ENCODE measurements at regions not wholly inside any gene's neighbourhood (a gene's known extent, or its start where the extent isn't known, plus 50 kb on each side); places are given as distances from the start of the nearest gene placed in this dataset.

- Mint-ChIP-seq H3K9me3 (peaks cover 6% of the 10 kb centered on the region), H3K27ac (no peak overlapping the region), H3K36me3 (peaks cover 9% of the 10 kb centered on the region), H3K4me1 (peaks cover 3% of the 10 kb centered on the region), H3K4me3 (no peak overlapping the region), H3K27me3 (peaks cover 4% of the 10 kb centered on the region)
- no peak for DNase-seq (ENCODE audit: low spot score in 2 of 2)
- no peak for ATAC-seq (ENCODE audit: low read depth)
Measured at GRCh38 chr2:64393383-64394010, 60.5 kb upstream of the LGALSL start.

GRCh38 chr2:64394153-64394552, 59.8 kb upstream of the LGALSL start:
- ATAC-seq (ENCODE audit: low read depth) (no peak), DNase-seq (ENCODE audit: low spot score in 2 of 2) (no peak)
- peaks cover 3% of the 10 kb centered on the region for H3K4me1 Mint-ChIP-seq
- peaks cover 6% of the 10 kb centered on the region for H3K27me3 Mint-ChIP-seq
- H3K27ac Mint-ChIP-seq, result no peak overlapping the region
- peaks cover 9% of the 10 kb centered on the region for H3K36me3 Mint-ChIP-seq
- H3K4me3 Mint-ChIP-seq, result no peak overlapping the region
- H3K9me3 Mint-ChIP-seq, result peaks cover 6% of the 10 kb centered on the region

GRCh38 chr2:64396001-64396400, 58.0 kb upstream of the LGALSL start:
- Mint-ChIP-seq H3K4me3 (no peak overlapping the region), H3K27me3 (peaks cover 10% of the 10 kb centered on the region), H3K36me3 (peaks cover 6% of the 10 kb centered on the region), H3K9me3 (peaks cover 2% of the 10 kb centered on the region), H3K4me1 (peaks cover 3% of the 10 kb centered on the region), H3K27ac (no peak overlapping the region)
- ATAC-seq (ENCODE audit: low read depth), result no peak
- DNase-seq (ENCODE audit: low spot score in 2 of 2), result no peak

GRCh38 chr2:64396551-64396950, 57.4 kb upstream of the LGALSL start:
- DNase-seq (ENCODE audit: low spot score in 2 of 2) (no peak), ATAC-seq (ENCODE audit: low read depth) (no peak)
- peaks cover 3% of the 10 kb centered on the region for H3K4me1 Mint-ChIP-seq
- H3K4me3 Mint-ChIP-seq, result no peak overlapping the region
- H3K27me3 Mint-ChIP-seq, result peaks cover 10% of the 10 kb centered on the region
- H3K36me3 Mint-ChIP-seq, result peaks cover 6% of the 10 kb centered on the region
- H3K27ac Mint-ChIP-seq, result no peak overlapping the region
- peaks cover 2% of the 10 kb centered on the region for H3K9me3 Mint-ChIP-seq

GRCh38 chr2:64398516-64399129, 55.3 kb upstream of the LGALSL start:
- DNase-seq (ENCODE audit: low spot score in 2 of 2), result no peak
- H3K9me3 Mint-ChIP-seq, result no peaks in the 10 kb centered on the region
- no peak for ATAC-seq (ENCODE audit: low read depth)
- peaks cover 10% of the 10 kb centered on the region for H3K27me3 Mint-ChIP-seq
- H3K27ac Mint-ChIP-seq, result no peak overlapping the region
- H3K4me3 Mint-ChIP-seq, result no peak overlapping the region
- peaks cover 3% of the 10 kb centered on the region for H3K4me1 Mint-ChIP-seq
- peaks cover 2% of the 10 kb centered on the region for H3K36me3 Mint-ChIP-seq

GRCh38 chr2:64399521-64399920, 54.4 kb upstream of the LGALSL start:
- no peaks in the 10 kb centered on the region for H3K9me3 Mint-ChIP-seq
- peaks cover 3% of the 10 kb centered on the region for H3K4me1 Mint-ChIP-seq
- H3K4me3 Mint-ChIP-seq, result no peak overlapping the region
- H3K27ac Mint-ChIP-seq, result no peak overlapping the region
- H3K27me3 Mint-ChIP-seq, result peaks cover 10% of the 10 kb centered on the region
- no peak for DNase-seq (ENCODE audit: low spot score in 2 of 2)
- H3K36me3 Mint-ChIP-seq, result peaks cover 2% of the 10 kb centered on the region
- no peak for ATAC-seq (ENCODE audit: low read depth)

- no peak for DNase-seq (ENCODE audit: low spot score in 2 of 2)
- ATAC-seq (ENCODE audit: low read depth), result no peak
- peaks cover 10% of the 10 kb centered on the region for H3K27me3 Mint-ChIP-seq
- H3K9me3 Mint-ChIP-seq, result no peaks in the 10 kb centered on the region
- peaks cover 3% of the 10 kb centered on the region for H3K4me1 Mint-ChIP-seq
- H3K4me3 Mint-ChIP-seq, result no peak overlapping the region
- no peak overlapping the region for H3K27ac Mint-ChIP-seq
- peaks cover 2% of the 10 kb centered on the region for H3K36me3 Mint-ChIP-seq
Measured at GRCh38 chr2:64400105-64400728, 53.7 kb upstream of the LGALSL start.

- no peak overlapping the region for H3K4me3 Mint-ChIP-seq
- no peak for DNase-seq (ENCODE audit: low spot score in 2 of 2)
- no peaks in the 10 kb centered on the region for H3K9me3 Mint-ChIP-seq
- no peak overlapping the region for H3K27ac Mint-ChIP-seq
- peaks cover 10% of the 10 kb centered on the region for H3K27me3 Mint-ChIP-seq
- peaks cover 3% of the 10 kb centered on the region for H3K4me1 Mint-ChIP-seq
- no peak for ATAC-seq (ENCODE audit: low read depth)
- peaks cover 2% of the 10 kb centered on the region for H3K36me3 Mint-ChIP-seq
Measured at GRCh38 chr2:64400733-64401528, 53.0 kb upstream of the LGALSL start.

GRCh38 chr2:64401529-64401880, 52.5 kb upstream of the LGALSL start:
- H3K27me3 Mint-ChIP-seq, result peaks cover 14% of the 10 kb centered on the region
- no peak overlapping the region for H3K27ac Mint-ChIP-seq
- ATAC-seq (ENCODE audit: low read depth) (no peak), DNase-seq (ENCODE audit: low spot score in 2 of 2) (no peak)
- H3K4me3 Mint-ChIP-seq, result no peak overlapping the region
- H3K36me3 Mint-ChIP-seq, result peaks cover 5% of the 10 kb centered on the region
- peaks cover 3% of the 10 kb centered on the region for H3K4me1 Mint-ChIP-seq
- H3K9me3 Mint-ChIP-seq, result no peaks in the 10 kb centered on the region

- H3K4me3 Mint-ChIP-seq, result no peak overlapping the region
- DNase-seq (ENCODE audit: low spot score in 2 of 2) (no peak), ATAC-seq (ENCODE audit: low read depth) (no peak)
- H3K4me1 Mint-ChIP-seq, result peaks cover 3% of the 10 kb centered on the region
- H3K9me3 Mint-ChIP-seq, result no peaks in the 10 kb centered on the region
- no peak overlapping the region for H3K27ac Mint-ChIP-seq
- H3K27me3 Mint-ChIP-seq, result peaks cover 10% of the 10 kb centered on the region
- H3K36me3 Mint-ChIP-seq, result peaks cover 6% of the 10 kb centered on the region
Measured at GRCh38 chr2:64402876-64403275, 51.1 kb upstream of the LGALSL start.

- peaks cover 10% of the 10 kb centered on the region for H3K27me3 Mint-ChIP-seq
- H3K4me1 Mint-ChIP-seq, result no peaks in the 10 kb centered on the region
- H3K4me3 Mint-ChIP-seq, result no peak overlapping the region
- H3K27ac Mint-ChIP-seq, result no peak overlapping the region
- H3K36me3 Mint-ChIP-seq, result peaks cover 6% of the 10 kb centered on the region
- DNase-seq (ENCODE audit: low spot score in 2 of 2), result no peak
- no peak for ATAC-seq (ENCODE audit: low read depth)
- no peaks in the 10 kb centered on the region for H3K9me3 Mint-ChIP-seq
Measured at GRCh38 chr2:64403426-64403825, 50.5 kb upstream of the LGALSL start.

- H3K4me3 Mint-ChIP-seq, result no peak overlapping the region
- H3K27ac Mint-ChIP-seq, result no peak overlapping the region
Measured at GRCh38 chr2:64404002-64404731, 49.8 kb upstream of the LGALSL start.

More at GRCh38 chr2:64404002-64404731, 49.8 kb upstream of the LGALSL start:
- H3K27me3 Mint-ChIP-seq, result peaks cover 7% of the 10 kb centered on the region
- no peaks in the 10 kb centered on the region for H3K4me1 Mint-ChIP-seq
- no peak for ATAC-seq (ENCODE audit: low read depth)
- H3K9me3 Mint-ChIP-seq, result no peaks in the 10 kb centered on the region
- H3K36me3 Mint-ChIP-seq, result peaks cover 6% of the 10 kb centered on the region
- no peak for DNase-seq (ENCODE audit: low spot score in 2 of 2)

All from memory B cell (primary cell).